ENCODE measurements at regions not wholly inside any gene's neighbourhood (a gene's known extent, or its start where the extent isn't known, plus 50 kb on each side); places are given as distances from the start of the nearest gene placed in this dataset.
A peak's percentile ranks its signal among the peaks of the same experiment; 100 is the strongest.

- CTCF ChIA-PET (ENCODE audit: low intra/inter-chr PET ratio), result no interaction called here
- FAIRE-seq, result no peak
- intact Hi-C loops (cut with micrococcal nuclease), result no loop called here
Observed at GRCh38 chr9:27888661-27889295, 315.5 kb upstream of the C9orf72 start.

More at GRCh38 chr9:27888661-27889295, 315.5 kb upstream of the C9orf72 start:
- BruUV-seq (replicated peaks), result no TSS peak
- H3K9me1 ChIP-seq (ENCODE audit: control insufficient read depth, insufficient read depth, low read length), result no peaks in the 10 kb centered on the region
- no peak overlapping the region for H3K4me3 ChIP-seq
- DNase-seq (ENCODE audit: extremely low read depth in 1 of 4, low spot score in 3 of 4) (peak; percentile 3 to 20 (median 12)), ATAC-seq (peak; percentile 60; the same call in 2 of the 3 replicates)
- H3K4me1 ChIP-seq (replicated peaks in 1 of 2; ENCODE audit: control insufficient read depth in 2 of 2, insufficient read depth in 2 of 2, low read length in 2 of 2), result no peaks in the 10 kb centered on the region
- TF ChIP-seq NR0B1 (IDR thresholded peaks at IDR 0.05; ENCODE audit: partially characterized antibody) (no peak), HNRNPH1 (optimal IDR thresholded peaks at IDR 0.05; ENCODE audit: low read depth, low read length) (no peak), CTCF (IDR thresholded peaks at IDR 0.05 in 2 of 3, conservative IDR thresholded peaks at IDR 0.05 in 1 of 3; ENCODE audit: insufficient read depth in 2 of 3, low read depth in 1 of 3, low read length in 3 of 3) (peak; percentile 34 to 52 (median 39); a peak in 5 of 6 replicates), ZNF384 (IDR thresholded peaks at IDR 0.05; ENCODE audit: low read depth, low read length) (no peak), CHD7 (IDR thresholded peaks at IDR 0.05; ENCODE audit: low read depth, low read length) (no peak), NR4A1 (CRISPR knock-in tag; IDR thresholded peaks at IDR 0.05) (no peak), NR4A1 (tag; IDR thresholded peaks at IDR 0.05) (no peak), ZNF212 (CRISPR knock-in tag; IDR thresholded peaks at IDR 0.05) (no peak)
- in situ Hi-C loops (cut with MboI), result no loop called here
- H3K9me3 ChIP-seq (replicated peaks; ENCODE audit: control insufficient read depth, insufficient read depth, low read depth, low read length), result no peaks in the 10 kb centered on the region
- H3K9ac ChIP-seq (ENCODE audit: insufficient read depth in 1 of 2, low read depth in 2 of 2, low read length in 2 of 2), result no peak overlapping the region
- no peaks in the 10 kb centered on the region for H4K20me1 ChIP-seq (replicated peaks; ENCODE audit: control insufficient read depth, insufficient read depth, low read length)
- H3K4me2 ChIP-seq (ENCODE audit: insufficient read depth, low read length), result no peak overlapping the region
- H3K36me3 ChIP-seq (ENCODE audit: control insufficient read depth, insufficient read depth, low read length), result no peaks in the 10 kb centered on the region
- no peak overlapping the region for H3K27ac ChIP-seq (ENCODE audit: extremely low read depth, low read depth, low read length)
- POLR2A ChIA-PET, result no interaction called here
- no peaks in the 10 kb centered on the region for H3K27me3 ChIP-seq (ENCODE audit: control insufficient read depth in 2 of 2, insufficient read depth in 2 of 2, low read length in 2 of 2)
- H2AFZ ChIP-seq (ENCODE audit: low read depth, low read length), result no peak overlapping the region
- H3K79me2 ChIP-seq (ENCODE audit: control insufficient read depth, insufficient read depth, low read length), result no peaks in the 10 kb centered on the region
- no CpG with 5 or more reads among the region's 2 CpGs for WGBS (ENCODE audit: insufficient coverage, low coverage, missing lambda C conversion rate)

Measured in K562 (cell line).